ENCODE measurements at regions not wholly inside any gene's neighbourhood (a gene's known extent, or its start where the extent isn't known, plus 50 kb on each side); places are given as distances from the start of the nearest gene placed in this dataset.

- no peaks in the 10 kb centered on the region for H3K9me3 ChIP-seq
- no peak overlapping the region for H3K27ac ChIP-seq (replicated peaks in 1 of 4)
- DNase-seq (ENCODE audit: extremely low spot score), result no peak
- TF ChIP-seq POLR2A (IDR thresholded peaks at IDR 0.05; ENCODE audit: low read depth) (no peak), POLR2AphosphoS5 (IDR thresholded peaks at IDR 0.05) (no peak), EP300 (IDR thresholded peaks at IDR 0.05) (no peak), CTCF (IDR thresholded peaks at IDR 0.05) (no peak)
- no peaks in the 10 kb centered on the region for H3K36me3 ChIP-seq
- H3K4me1 ChIP-seq, result peaks cover 0 to 5% (median 2%) of the 10 kb centered on the region in 4 donors
- H3K4me3 ChIP-seq, result no peak overlapping the region
- 93% methylated on average over 3 of the region's 6 CpGs for WGBS
- intact Hi-C loops (cut with DNase I), result no loop called here
- H3K27me3 ChIP-seq, result peaks cover 0 to 9% (median 0%) of the 10 kb centered on the region in 4 donors
Measured at GRCh38 chr15:69529961-69530633, 77.5 kb downstream of the RPLP1 start.

GRCh38 chr15:69530991-69531664, 78.5 kb downstream of the RPLP1 start:
- Histone ChIP-seq H3K4me3 (no peak overlapping the region), H3K4me1 (peaks cover 0 to 5% (median 2%) of the 10 kb centered on the region in 4 donors), H3K27ac (replicated peaks in 1 of 4) (no peak overlapping the region), H3K9me3 (no peaks in the 10 kb centered on the region), H3K36me3 (no peaks in the 10 kb centered on the region), H3K27me3 (peaks cover 0 to 9% (median 0%) of the 10 kb centered on the region in 4 donors)
- intact Hi-C loops (cut with DNase I), result no loop called here
- no peak for DNase-seq (ENCODE audit: extremely low spot score)
- TF ChIP-seq POLR2A (IDR thresholded peaks at IDR 0.05; ENCODE audit: low read depth) (no peak), POLR2AphosphoS5 (IDR thresholded peaks at IDR 0.05) (no peak)
- 87% methylated on average over 11 of the region's 13 CpGs for WGBS

GRCh38 chr15:69531665-69532027, 79.0 kb downstream of the RPLP1 start:
- no peak overlapping the region for H3K27ac ChIP-seq (replicated peaks in 1 of 4)
- TF ChIP-seq POLR2AphosphoS5 (IDR thresholded peaks at IDR 0.05) (no peak), EP300 (IDR thresholded peaks at IDR 0.05) (no peak), CTCF (IDR thresholded peaks at IDR 0.05) (no peak), POLR2A (IDR thresholded peaks at IDR 0.05; ENCODE audit: low read depth) (no peak)
- 81% methylated on average over 3 of the region's 6 CpGs for WGBS

GRCh38 chr15:69532066-69532465, 79.4 kb downstream of the RPLP1 start:
- Histone ChIP-seq H3K36me3 (no peaks in the 10 kb centered on the region), H3K4me1 (peaks cover 0 to 5% (median 2%) of the 10 kb centered on the region in 4 donors), H3K27me3 (peaks cover 0 to 9% (median 0%) of the 10 kb centered on the region in 4 donors), H3K9me3 (no peaks in the 10 kb centered on the region), H3K27ac (replicated peaks in 1 of 4) (no peak overlapping the region), H3K4me3 (no peak overlapping the region)
- intact Hi-C loops (cut with DNase I), result no loop called here
- WGBS, result 42% methylated on average over 1 of the region's 1 CpG
- no peak for TF ChIP-seq POLR2AphosphoS5 (IDR thresholded peaks at IDR 0.05)
- no peak for TF ChIP-seq POLR2A (IDR thresholded peaks at IDR 0.05; ENCODE audit: low read depth)
- no peak for TF ChIP-seq CTCF (IDR thresholded peaks at IDR 0.05)
- no peak for DNase-seq (ENCODE audit: extremely low spot score)

More at GRCh38 chr15:69531665-69532027, 79.0 kb downstream of the RPLP1 start:
- no peak for DNase-seq (ENCODE audit: extremely low spot score)
- Histone ChIP-seq H3K36me3 (no peaks in the 10 kb centered on the region), H3K4me1 (peaks cover 0 to 5% (median 2%) of the 10 kb centered on the region in 4 donors), H3K27me3 (peaks cover 0 to 9% (median 0%) of the 10 kb centered on the region in 4 donors), H3K4me3 (no peak overlapping the region), H3K9me3 (no peaks in the 10 kb centered on the region)
- intact Hi-C loops (cut with DNase I), result no loop called here

- no peak for TF ChIP-seq CTCF (IDR thresholded peaks at IDR 0.05)
- TF ChIP-seq POLR2AphosphoS5 (IDR thresholded peaks at IDR 0.05), result no peak
- no peak for TF ChIP-seq EP300 (IDR thresholded peaks at IDR 0.05)
- TF ChIP-seq POLR2A (IDR thresholded peaks at IDR 0.05; ENCODE audit: low read depth), result no peak
- Histone ChIP-seq H3K27me3 (peaks cover 0 to 4% (median 0%) of the 10 kb centered on the region in 4 donors), H3K27ac (replicated peaks in 1 of 4) (no peak overlapping the region), H3K4me1 (peaks cover 0 to 5% (median 2%) of the 10 kb centered on the region in 4 donors), H3K4me3 (no peak overlapping the region), H3K9me3 (no peaks in the 10 kb centered on the region), H3K36me3 (no peaks in the 10 kb centered on the region)
- WGBS, result 90% methylated on average over 4 of the region's 4 CpGs
- no peak for DNase-seq (ENCODE audit: extremely low spot score)
- intact Hi-C loops (cut with DNase I), result no loop called here
Measured at GRCh38 chr15:69532856-69533255, 80.2 kb downstream of the RPLP1 start.

Data from esophagus muscularis mucosa (tissue), 4 donors.